ENCODE measurements at regions not wholly inside any gene's neighbourhood (a gene's known extent, or its start where the extent isn't known, plus 50 kb on each side); places are given as distances from the start of the nearest gene placed in this dataset.

DNA sequence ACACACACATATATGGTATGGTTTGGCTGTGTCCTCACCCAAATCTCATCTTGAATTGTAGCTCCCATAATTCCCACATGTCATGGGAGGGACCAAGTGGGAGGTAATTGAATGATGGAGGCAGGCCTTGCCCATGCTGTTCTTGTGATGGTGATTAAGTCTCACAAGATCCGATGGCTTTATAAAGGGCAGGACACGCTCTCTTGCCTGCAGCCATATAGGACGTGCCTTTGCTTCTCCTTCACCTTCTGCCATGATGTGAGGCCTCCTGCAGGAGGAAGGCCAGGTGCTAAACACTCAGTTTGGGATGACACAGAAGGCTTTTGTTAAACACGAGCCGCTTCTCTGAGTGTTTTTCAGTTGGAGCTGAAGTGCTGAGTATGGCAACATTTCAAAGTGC, 205.3 kb upstream of the KLF6 start:
- no peaks in the 10 kb centered on the region for H3K36me3 ChIP-seq (ENCODE audit: low read depth)
- no peaks in the 10 kb centered on the region for H3K9me2 ChIP-seq (ENCODE audit: insufficient read depth)
- H4K20me1 ChIP-seq (ENCODE audit: insufficient read depth), result no peaks in the 10 kb centered on the region
- TF ChIP-seq EZH2phosphoT487 (IDR thresholded peaks at IDR 0.05; ENCODE audit: insufficient read depth, low read depth), result no peak
- TF ChIP-seq EZH2 (IDR thresholded peaks at IDR 0.05; ENCODE audit: insufficient read depth, poor library complexity, severe bottlenecking), result no peak
- no peaks in the 10 kb centered on the region for H3K9me3 ChIP-seq (ENCODE audit: low read depth)
- H2AFZ ChIP-seq, result no peak overlapping the region
- H3F3A ChIP-seq (ENCODE audit: insufficient read depth), result peaks cover 6% of the 10 kb centered on the region; the same call in 1 of the 2 replicates
- no peak overlapping the region for H3K4me2 ChIP-seq (ENCODE audit: unreplicated experiment)
- DNase-seq, result no peak
- H3K79me2 ChIP-seq (ENCODE audit: insufficient read depth), result no peaks in the 10 kb centered on the region
- H3K9ac ChIP-seq, result no peak overlapping the region
- in situ Hi-C loops (cut with MboI), result no loop called here
- no peaks in the 10 kb centered on the region for H3K27me3 ChIP-seq (replicated peaks; ENCODE audit: insufficient read depth)
- H3K4me3 ChIP-seq, result no peak overlapping the region
- WGBS, 2 experiments (ENCODE audit: low coverage in 1 of 2, low lambda C conversion rate in 2 of 2, missing lambda C conversion rate in 2 of 2), result 93 to 96% methylated on average over 5 of the region's 5 CpGs
- H3K4me1 ChIP-seq (ENCODE audit: insufficient read depth), result peaks cover 16% of the 10 kb centered on the region
- H3K27ac ChIP-seq, result no peak overlapping the region

- no peak overlapping the region for H2AFZ ChIP-seq
- no peaks in the 10 kb centered on the region for H3K9me3 ChIP-seq (ENCODE audit: low read depth)
- peaks cover 10% of the 10 kb centered on the region for H3K4me1 ChIP-seq (ENCODE audit: insufficient read depth)
- peak; percentile 55 for DNase-seq
- H3K79me2 ChIP-seq (ENCODE audit: insufficient read depth), result no peaks in the 10 kb centered on the region
- H3K4me2 ChIP-seq (ENCODE audit: unreplicated experiment), result peak overlapping the region; percentile 46
- H3F3A ChIP-seq (ENCODE audit: insufficient read depth), result peaks cover 5% of the 10 kb centered on the region; the same call in 1 of the 2 replicates
- 0 out of 2 replicates have a peak, but pooled peaks cover 4% of the 10 kb centered on the region for H3K36me3 ChIP-seq (ENCODE audit: low read depth)
- H4K20me1 ChIP-seq (ENCODE audit: insufficient read depth), result no peaks in the 10 kb centered on the region
- H3K27ac ChIP-seq, result 0 out of 2 replicates have a peak overlapping the region, but pooled peaks have one; percentile 3
- TF ChIP-seq EZH2phosphoT487 (IDR thresholded peaks at IDR 0.05; ENCODE audit: insufficient read depth, low read depth), result no peak
- TF ChIP-seq EZH2 (IDR thresholded peaks at IDR 0.05; ENCODE audit: insufficient read depth, poor library complexity, severe bottlenecking), result no peak
- H3K9me2 ChIP-seq (ENCODE audit: insufficient read depth), result no peaks in the 10 kb centered on the region
- H3K9ac ChIP-seq, result no peak overlapping the region
- in situ Hi-C loops (cut with MboI), result no loop called here
- H3K4me3 ChIP-seq, result no peak overlapping the region
- H3K27me3 ChIP-seq (replicated peaks; ENCODE audit: insufficient read depth), result no peaks in the 10 kb centered on the region
- WGBS, 2 experiments (ENCODE audit: low coverage in 1 of 2, low lambda C conversion rate in 2 of 2, missing lambda C conversion rate in 2 of 2), result 39 to 43% methylated on average over 9 of the region's 9 CpGs
These were observed 202.3 kb upstream of the KLF6 start for GRCh38 chr10:3987143-3987974.

GRCh38 chr10:3986493-3987142, 201.6 kb upstream of the KLF6 start:
- 0 out of 2 replicates have a peak, but pooled peaks cover 4% of the 10 kb centered on the region for H3K36me3 ChIP-seq (ENCODE audit: low read depth)
- in situ Hi-C loops (cut with MboI), result no loop called here
- peaks cover 5% of the 10 kb centered on the region; the same call in 1 of the 2 replicates for H3F3A ChIP-seq (ENCODE audit: insufficient read depth)
- H3K9me3 ChIP-seq (ENCODE audit: low read depth), result no peaks in the 10 kb centered on the region
- H3K9me2 ChIP-seq (ENCODE audit: insufficient read depth), result no peaks in the 10 kb centered on the region
- no peak overlapping the region for H3K9ac ChIP-seq
- H3K27me3 ChIP-seq (replicated peaks; ENCODE audit: insufficient read depth), result no peaks in the 10 kb centered on the region
- H3K4me3 ChIP-seq, result no peak overlapping the region
- H3K27ac ChIP-seq, result no peak overlapping the region
- H2AFZ ChIP-seq, result no peak overlapping the region
- no peaks in the 10 kb centered on the region for H3K79me2 ChIP-seq (ENCODE audit: insufficient read depth)
- peaks cover 10% of the 10 kb centered on the region for H3K4me1 ChIP-seq (ENCODE audit: insufficient read depth)
- TF ChIP-seq EZH2 (IDR thresholded peaks at IDR 0.05; ENCODE audit: insufficient read depth, poor library complexity, severe bottlenecking) (no peak), EZH2phosphoT487 (IDR thresholded peaks at IDR 0.05; ENCODE audit: insufficient read depth, low read depth) (no peak)
- H3K4me2 ChIP-seq (ENCODE audit: unreplicated experiment), result no peak overlapping the region
- no peak for DNase-seq
- no peaks in the 10 kb centered on the region for H4K20me1 ChIP-seq (ENCODE audit: insufficient read depth)
- 61 to 66% methylated on average over 10 of the region's 10 CpGs for WGBS, 2 experiments (ENCODE audit: low coverage in 1 of 2, low lambda C conversion rate in 2 of 2, missing lambda C conversion rate in 2 of 2)

DNA sequence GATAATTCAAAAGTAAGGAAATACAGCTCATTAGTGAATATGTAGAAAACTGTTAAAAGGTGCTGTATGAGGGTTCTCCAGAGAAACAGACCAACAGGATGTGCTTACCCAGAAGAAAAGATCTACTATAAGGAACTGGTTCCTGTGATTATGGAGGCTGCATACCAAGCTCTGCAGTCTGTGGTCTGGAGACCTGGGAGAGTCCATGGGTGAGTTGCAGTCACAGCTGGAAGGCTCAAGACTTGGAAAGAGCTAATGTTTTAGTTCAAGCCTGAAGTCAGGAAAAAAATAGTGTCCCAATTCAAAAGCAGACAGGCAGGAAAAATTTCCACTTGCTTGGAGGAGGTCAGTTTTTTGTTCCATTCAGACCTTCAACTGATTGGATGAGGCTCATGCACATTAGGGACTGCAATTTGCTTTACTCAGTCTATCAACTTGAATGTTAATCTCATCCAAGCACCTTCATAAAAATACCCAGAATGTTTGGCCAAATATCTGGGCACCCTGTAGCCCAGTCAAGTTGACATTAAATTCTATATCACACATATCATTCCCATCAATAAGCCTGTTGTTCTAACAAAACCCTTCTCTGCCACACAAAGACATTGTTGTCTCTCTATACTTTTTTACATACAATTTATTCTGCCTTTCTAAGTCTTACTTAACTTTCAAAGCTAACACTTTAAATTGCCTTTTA, 197.9 kb upstream of the KLF6 start:
- Histone ChIP-seq H3K27me3 (replicated peaks; ENCODE audit: insufficient read depth) (no peaks in the 10 kb centered on the region), H3K36me3 (ENCODE audit: low read depth) (0 out of 2 replicates have a peak, but pooled peaks cover 4% of the 10 kb centered on the region), H4K20me1 (ENCODE audit: insufficient read depth) (no peaks in the 10 kb centered on the region), H3K9me2 (ENCODE audit: insufficient read depth) (no peaks in the 10 kb centered on the region), H3F3A (ENCODE audit: insufficient read depth) (peaks cover 18% of the 10 kb centered on the region), H2AFZ (no peak overlapping the region), H3K79me2 (ENCODE audit: insufficient read depth) (no peaks in the 10 kb centered on the region), H3K4me2 (ENCODE audit: unreplicated experiment) (no peak overlapping the region), H3K9me3 (ENCODE audit: low read depth) (no peaks in the 10 kb centered on the region), H3K9ac (no peak overlapping the region), H3K4me1 (ENCODE audit: insufficient read depth) (peaks cover 20% of the 10 kb centered on the region), H3K27ac (no peak overlapping the region), H3K4me3 (no peak overlapping the region)
- in situ Hi-C loops (cut with MboI), result no loop called here
- TF ChIP-seq EZH2phosphoT487 (IDR thresholded peaks at IDR 0.05; ENCODE audit: insufficient read depth, low read depth) (no peak), EZH2 (IDR thresholded peaks at IDR 0.05; ENCODE audit: insufficient read depth, poor library complexity, severe bottlenecking) (no peak)
- no peak for DNase-seq
